SKM-1 treated with dmso at 0.1 percent for 144 hours (cell line): ENCODE measurements at regions not wholly inside any gene's neighbourhood (a gene's known extent, or its start where the extent isn't known, plus 50 kb on each side); places are given as distances from the start of the nearest gene placed in this dataset.

Experiments used
- DNase-seq: peaks from one replicate; lab custom pipeline; 2025; ENCODE audit not compliant: unreplicated experiment; lab: John Stamatoyannopoulos, UW

GRCh38 chr18:24561369-24561965 lies 101.0 kb downstream of the HRH4 start:
- DNase-seq: no peak

DNA sequence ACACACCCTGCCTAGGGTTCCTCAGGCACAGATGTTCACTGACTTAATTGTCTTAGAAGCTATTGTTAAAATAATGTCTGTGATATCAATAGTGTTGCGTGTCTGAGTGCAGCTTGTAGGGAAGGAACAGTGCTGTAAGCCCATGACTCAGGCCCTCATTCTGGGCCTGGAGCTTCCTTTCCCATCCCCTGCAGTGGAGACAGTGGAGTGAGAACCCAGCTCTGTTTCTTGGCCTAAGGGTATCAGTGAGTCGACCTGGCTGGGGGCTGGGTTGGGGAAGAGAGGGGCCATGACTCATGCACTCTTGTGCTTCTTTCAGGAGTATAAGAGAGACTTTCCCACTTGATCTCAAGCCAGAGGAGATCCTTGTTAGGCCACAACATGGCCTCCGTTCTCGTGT lies 106.8 kb downstream of the HRH4 start:
- peak; percentile 100 for DNase-seq

DNA sequence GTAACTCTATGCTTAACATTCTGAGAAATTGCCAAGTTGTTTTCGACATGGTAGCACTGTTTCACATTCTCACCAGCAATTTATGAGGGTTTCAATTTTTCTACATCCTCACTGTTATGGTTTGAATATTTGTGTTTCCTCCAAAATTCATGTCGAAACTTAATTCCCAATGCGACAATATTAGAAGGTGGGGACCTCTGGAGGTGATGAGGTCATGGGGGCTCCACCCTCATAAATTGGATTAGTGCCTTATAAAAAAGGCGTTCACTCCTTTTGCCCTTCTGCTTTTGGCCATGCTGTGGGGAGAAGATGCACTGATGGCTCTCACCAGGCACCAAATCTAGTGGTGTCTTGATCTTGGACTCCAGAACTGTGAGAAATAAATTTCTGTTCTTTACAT lies 110.3 kb downstream of the HRH4 start:
- no peak for DNase-seq

- DNase-seq: no peak
Measured at GRCh38 chr18:24582771-24583170, 122.3 kb downstream of the HRH4 start.

GRCh38 chr18:24584205-24584604 lies 123.8 kb downstream of the HRH4 start:
- DNase-seq: no peak

GRCh38 chr18:24584813-24585212 lies 124.4 kb downstream of the HRH4 start:
- DNase-seq: no peak

GRCh38 chr18:24585996-24586566 lies 125.6 kb downstream of the HRH4 start:
- no peak for DNase-seq

- DNase-seq: no peak
Measured at GRCh38 chr18:24586662-24587360, 126.4 kb downstream of the HRH4 start.

DNA sequence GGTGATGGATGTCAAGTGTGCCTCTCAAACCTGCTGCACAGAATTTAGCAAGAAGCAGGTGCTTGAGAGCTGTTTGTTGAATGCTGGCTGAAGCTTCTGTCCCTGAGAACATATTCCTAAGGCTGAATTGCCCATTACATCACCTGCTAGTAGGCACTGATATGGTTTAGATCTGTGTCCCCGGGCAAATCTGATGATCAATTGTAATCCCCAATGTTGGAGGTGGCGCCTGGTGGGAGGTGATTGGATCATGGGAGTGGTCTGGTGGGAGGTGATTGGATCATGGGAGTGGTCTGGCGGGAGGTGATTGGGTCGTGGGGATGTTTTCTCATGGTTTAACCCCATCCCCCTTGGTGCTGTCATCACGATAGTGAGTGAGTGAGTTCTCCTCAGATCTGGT lies 128.0 kb downstream of the HRH4 start:
- no peak for DNase-seq

DNA sequence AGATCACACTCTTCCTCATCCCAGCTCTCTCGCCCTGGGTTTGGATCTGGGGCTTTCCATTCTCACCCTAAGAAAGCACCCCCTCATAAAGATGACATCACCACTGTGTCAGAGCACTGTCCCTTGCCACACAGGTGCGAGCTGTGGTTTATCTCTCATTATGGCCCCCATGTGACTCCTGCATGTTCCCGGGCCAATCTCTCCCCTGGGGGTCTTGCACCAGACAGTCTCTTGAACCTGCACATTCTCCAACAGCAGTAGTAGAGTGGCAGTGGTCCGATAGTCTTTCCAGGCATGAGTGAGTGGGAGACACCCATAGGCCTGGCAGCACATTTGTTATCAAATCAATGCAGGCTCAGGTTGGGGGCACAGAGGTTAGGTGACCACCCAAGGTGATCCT lies 130.5 kb downstream of the HRH4 start:
- DNase-seq: no peak

- no peak for DNase-seq
Measured at GRCh38 chr18:24593401-24593800, 133.0 kb downstream of the HRH4 start.

DNA sequence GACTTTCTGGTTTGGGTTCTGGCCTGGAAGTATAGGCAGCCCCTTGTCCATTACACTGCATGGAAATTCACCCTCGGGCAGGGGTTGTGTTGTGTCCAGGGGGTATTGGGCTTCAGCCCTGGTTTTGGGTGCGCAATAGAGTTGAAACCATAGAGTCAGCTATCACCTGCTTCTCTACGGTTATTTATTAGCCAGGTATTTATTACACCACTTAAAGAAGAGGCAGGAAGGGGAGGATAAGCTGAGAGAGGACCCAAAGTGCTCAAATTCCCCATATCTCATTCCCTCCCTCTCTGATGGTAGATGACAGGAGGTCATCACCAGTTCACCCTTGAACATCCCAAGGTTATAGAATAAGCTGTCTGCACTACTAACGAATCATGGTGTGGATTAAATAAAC lies 133.4 kb downstream of the HRH4 start:
- no peak for DNase-seq

GRCh38 chr18:24595561-24596031 lies 135.2 kb downstream of the HRH4 start:
- no peak for DNase-seq

GRCh38 chr18:24600076-24600654 lies 139.7 kb downstream of the HRH4 start:
- peak; percentile 35 for DNase-seq

DNA sequence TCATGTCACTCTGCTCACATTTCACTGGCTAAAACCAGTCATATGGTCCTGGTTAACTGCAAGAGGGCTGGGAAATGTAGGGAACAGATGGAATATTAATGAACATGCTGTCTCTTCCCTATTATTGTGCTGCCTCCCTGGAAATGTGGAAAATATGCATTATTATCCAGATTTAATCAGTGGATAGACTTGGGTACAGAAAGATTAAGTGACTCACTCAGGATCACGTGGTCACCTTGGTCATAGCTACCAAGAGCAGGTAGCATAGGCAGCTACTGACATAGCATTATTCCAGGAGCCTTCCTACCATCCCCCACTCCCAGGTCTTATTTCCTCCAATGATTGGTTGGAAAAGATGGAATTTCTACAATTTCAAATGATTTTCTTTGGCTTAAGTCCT lies 141.1 kb downstream of the HRH4 start:
- no peak for DNase-seq

DNA sequence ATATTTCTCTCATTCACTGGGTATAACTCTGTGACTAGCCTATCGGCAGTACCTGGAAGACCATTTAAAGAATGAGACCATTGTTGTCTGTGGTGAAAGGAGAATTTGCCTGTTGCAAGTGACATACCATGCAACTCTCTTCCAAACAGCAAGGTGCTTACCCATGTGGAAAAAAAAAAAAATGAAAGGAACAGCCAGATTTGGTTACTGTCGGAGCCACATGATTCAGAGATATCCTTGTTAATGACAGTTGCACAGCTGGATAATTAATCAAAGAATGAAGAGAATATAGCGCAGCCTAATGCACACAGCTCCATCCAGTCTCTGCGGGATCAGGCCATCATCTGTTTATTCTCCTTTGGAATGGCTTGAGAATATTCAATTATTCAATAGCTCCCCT lies 141.8 kb downstream of the HRH4 start:
- no peak for DNase-seq

DNA sequence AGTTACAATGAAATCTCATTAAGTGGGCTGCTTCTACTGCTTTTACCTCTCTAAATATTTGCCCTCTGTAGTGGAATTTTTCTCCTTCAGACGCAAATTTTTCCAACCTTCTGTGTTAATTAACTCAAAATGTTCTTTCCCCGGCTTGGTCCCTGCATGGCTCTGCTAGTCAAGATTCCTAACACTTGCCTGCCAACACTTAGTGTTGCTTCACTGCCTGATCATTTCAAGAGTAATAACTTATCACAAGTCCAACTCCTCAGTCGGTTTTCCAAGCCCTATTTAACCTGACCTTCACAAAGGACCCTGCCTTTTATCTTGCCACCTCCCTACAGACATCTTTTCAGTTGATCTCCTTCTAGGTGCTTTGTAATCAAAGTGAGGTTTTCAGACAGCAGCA lies 142.7 kb downstream of the HRH4 start:
- no peak for DNase-seq

GRCh38 chr18:24605444-24605843 lies 145.0 kb downstream of the HRH4 start:
- DNase-seq: no peak

GRCh38 chr18:24609254-24609653 lies 148.8 kb downstream of the HRH4 start:
- DNase-seq: no peak

GRCh38 chr18:24611075-24611474 lies 150.6 kb downstream of the HRH4 start:
- DNase-seq: no peak

- peak; percentile 74 for DNase-seq
Measured at GRCh38 chr18:24613896-24614640, 153.6 kb downstream of the HRH4 start.
